ENCODE measurements at regions not wholly inside any gene's neighbourhood (a gene's known extent, or its start where the extent isn't known, plus 50 kb on each side); places are given as distances from the start of the nearest gene placed in this dataset.
A peak's percentile ranks its signal among the peaks of the same experiment; 100 is the strongest.

DNA sequence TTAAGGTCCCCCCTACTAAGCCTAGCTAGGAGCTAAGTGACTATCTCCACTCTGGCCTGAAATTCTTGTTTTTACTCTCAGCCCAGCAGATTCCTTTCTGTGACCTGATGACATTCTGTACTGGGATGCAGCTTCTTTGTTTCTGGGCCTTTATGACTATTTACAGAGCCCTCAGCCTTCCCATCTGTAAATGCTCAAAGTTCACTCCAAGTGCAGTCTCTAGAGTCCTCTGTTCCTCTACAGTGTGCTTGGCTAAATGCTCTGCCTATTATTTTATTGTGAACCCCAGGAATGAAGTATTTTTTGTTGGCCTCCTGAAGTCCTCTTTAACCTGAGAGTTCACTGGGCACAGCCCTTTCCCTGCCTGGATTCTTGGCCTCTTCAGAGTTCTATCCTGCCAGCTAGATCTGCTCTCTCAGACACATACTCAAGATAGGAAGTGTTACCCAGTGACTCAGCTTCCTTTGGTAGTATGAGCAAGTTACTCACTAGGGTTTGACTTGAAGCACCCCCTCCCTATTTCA, 278.1 kb upstream of the P2RY1 start:
- peak in 1 of 2 donors; percentile 72 for DNase-seq
- no peaks in the 10 kb centered on the region for H3K36me3 ChIP-seq
- H3K4me1 ChIP-seq, result peaks cover 0 to 50% (median 30%) of the 10 kb centered on the region in 4 donors
- H3K27me3 ChIP-seq, result no peaks in the 10 kb centered on the region
- no peak overlapping the region for H3K27ac ChIP-seq
- H3K9me3 ChIP-seq, result no peaks in the 10 kb centered on the region
- intact Hi-C loops (cut with DNase I; ENCODE audit: low total_unique reads), result no loop called here
- H3K4me3 ChIP-seq, result no peak overlapping the region
- TF ChIP-seq, protein P1, sequence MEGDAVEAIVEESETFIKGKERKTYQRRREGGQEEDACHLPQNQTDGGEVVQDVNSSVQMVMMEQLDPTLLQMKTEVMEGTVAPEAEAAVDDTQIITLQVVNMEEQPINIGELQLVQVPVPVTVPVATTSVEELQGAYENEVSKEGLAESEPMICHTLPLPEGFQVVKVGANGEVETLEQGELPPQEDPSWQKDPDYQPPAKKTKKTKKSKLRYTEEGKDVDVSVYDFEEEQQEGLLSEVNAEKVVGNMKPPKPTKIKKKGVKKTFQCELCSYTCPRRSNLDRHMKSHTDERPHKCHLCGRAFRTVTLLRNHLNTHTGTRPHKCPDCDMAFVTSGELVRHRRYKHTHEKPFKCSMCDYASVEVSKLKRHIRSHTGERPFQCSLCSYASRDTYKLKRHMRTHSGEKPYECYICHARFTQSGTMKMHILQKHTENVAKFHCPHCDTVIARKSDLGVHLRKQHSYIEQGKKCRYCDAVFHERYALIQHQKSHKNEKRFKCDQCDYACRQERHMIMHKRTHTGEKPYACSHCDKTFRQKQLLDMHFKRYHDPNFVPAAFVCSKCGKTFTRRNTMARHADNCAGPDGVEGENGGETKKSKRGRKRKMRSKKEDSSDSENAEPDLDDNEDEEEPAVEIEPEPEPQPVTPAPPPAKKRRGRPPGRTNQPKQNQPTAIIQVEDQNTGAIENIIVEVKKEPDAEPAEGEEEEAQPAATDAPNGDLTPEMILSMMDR (IDR thresholded peaks at IDR 0.05), result no peak

DNA sequence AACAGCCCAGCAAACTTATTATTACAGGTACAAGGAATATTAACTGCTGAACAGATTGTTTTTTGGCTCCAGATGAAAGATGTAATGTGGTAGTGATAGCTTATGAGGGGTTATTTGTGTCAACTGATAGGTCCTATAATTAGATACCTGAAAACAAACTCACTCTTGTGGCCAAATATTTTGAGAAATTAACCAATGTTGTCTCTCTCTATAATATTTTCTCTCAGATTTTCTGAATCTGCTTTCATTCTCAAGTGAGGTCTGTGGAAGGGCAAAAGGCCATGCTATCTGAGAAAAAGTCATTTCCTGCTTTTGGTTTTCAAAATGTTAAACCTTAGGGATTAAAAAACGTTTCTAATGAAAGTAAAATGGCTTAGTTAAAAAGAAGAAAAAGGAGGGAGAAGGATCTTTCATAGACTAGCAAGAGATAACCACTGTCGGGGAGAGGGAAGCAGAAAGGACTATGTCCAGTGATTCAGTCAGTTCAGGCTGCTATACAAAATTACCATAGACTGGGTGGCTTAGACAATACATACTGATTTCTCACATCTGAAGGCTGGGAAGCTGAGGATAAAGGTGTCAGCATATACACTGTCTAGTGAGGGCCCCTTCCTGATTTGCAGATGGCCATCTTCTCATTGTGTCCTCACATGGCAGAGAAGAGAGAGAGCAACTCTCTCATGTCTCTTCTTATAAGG, 277.5 kb upstream of the P2RY1 start:
- H3K9me3 ChIP-seq, result no peaks in the 10 kb centered on the region
- H3K27me3 ChIP-seq, result no peaks in the 10 kb centered on the region
- peak overlapping the region in 1 of 2 donors; percentile 43 for H3K27ac ChIP-seq
- no peak for DNase-seq
- no peaks in the 10 kb centered on the region for H3K36me3 ChIP-seq
- TF ChIP-seq, protein P1 (IDR thresholded peaks at IDR 0.05), result no peak
- H3K4me3 ChIP-seq, result no peak overlapping the region
- peaks cover 0 to 50% (median 30%) of the 10 kb centered on the region in 4 donors for H3K4me1 ChIP-seq
- intact Hi-C loops (cut with DNase I; ENCODE audit: low total_unique reads), result no loop called here

DNA sequence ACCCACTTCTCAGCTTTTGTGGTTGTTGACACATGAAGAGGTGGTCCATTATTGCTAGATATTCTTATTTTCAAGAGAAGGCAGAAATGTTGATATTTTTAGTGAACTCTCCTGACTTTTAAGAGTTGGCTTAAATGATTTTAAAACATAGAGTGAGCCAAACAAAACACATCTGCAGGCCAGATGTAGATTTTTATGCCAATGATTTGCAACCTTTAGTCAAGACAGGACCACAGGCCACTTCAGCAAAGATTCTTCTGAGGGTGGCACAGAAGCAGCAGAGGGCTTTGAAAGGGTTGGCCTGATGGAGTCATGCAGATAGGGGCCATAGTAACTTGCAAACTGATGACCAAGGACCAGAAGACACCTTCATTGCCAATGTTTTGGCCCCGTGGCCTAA, 276.5 kb upstream of the P2RY1 start:
- TF ChIP-seq, protein P1 (IDR thresholded peaks at IDR 0.05), result no peak
- no peak overlapping the region for H3K27ac ChIP-seq
- H3K27me3 ChIP-seq, result no peaks in the 10 kb centered on the region
- H3K36me3 ChIP-seq, result no peaks in the 10 kb centered on the region
- DNase-seq, result no peak
- no peaks in the 10 kb centered on the region for H3K9me3 ChIP-seq
- intact Hi-C loops (cut with DNase I; ENCODE audit: low total_unique reads), result no loop called here
- H3K4me1 ChIP-seq, result peaks cover 0 to 50% (median 30%) of the 10 kb centered on the region in 4 donors
- H3K4me3 ChIP-seq, result no peak overlapping the region

DNA sequence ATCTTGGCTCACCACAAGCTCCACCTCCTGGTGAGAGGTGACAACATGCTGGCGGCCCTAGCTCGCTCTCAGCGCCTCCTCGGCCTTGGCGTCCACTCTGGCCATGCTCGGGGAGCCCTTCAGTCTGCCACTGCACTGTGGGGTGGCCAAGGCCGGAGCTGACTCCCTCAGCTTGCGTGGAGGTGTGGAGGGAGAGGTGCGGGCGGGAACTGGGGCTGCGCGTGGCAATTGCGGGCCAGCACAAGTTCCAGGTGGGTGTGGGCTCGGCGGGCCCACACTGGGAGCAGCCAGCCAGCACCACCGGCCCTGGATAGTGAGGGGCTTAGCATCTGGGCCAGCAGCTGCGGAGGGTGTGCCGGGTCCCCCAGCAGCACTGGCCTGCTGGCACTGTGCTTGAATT, 275.7 kb upstream of the P2RY1 start:
- Histone ChIP-seq H3K27ac (no peak overlapping the region), H3K4me1 (peaks cover 0 to 50% (median 30%) of the 10 kb centered on the region in 4 donors), H3K4me3 (no peak overlapping the region), H3K9me3 (no peaks in the 10 kb centered on the region), H3K27me3 (no peaks in the 10 kb centered on the region), H3K36me3 (no peaks in the 10 kb centered on the region)
- DNase-seq, result no peak
- TF ChIP-seq, protein P1 (IDR thresholded peaks at IDR 0.05), result no peak
- intact Hi-C loops (cut with DNase I; ENCODE audit: low total_unique reads), result no loop called here

DNA sequence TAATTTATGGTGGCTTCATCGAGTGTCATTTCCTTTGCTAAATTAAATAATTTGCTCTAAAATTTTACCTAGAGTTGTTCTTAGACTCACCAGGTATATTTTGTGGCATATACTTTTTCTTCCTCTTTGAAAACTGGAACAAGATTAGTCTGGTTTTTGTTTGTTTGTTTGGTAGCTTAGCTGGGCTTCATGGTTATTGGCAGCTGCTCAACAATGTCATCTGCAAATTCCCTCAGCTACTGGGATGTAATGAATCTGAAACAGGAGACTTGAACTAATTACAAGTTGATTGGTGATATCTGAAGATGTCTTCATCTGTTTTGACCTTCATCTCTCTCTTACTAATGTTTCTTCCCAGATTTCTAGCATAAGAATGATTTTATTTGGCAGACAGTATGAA, 270.5 kb upstream of the P2RY1 start:
- intact Hi-C loops (cut with DNase I; ENCODE audit: low total_unique reads), result no loop called here
- no peak overlapping the region for H3K27ac ChIP-seq
- DNase-seq, result no peak
- H3K27me3 ChIP-seq, result no peaks in the 10 kb centered on the region
- H3K4me1 ChIP-seq, result no peaks in the 10 kb centered on the region
- H3K36me3 ChIP-seq, result no peaks in the 10 kb centered on the region
- TF ChIP-seq, protein P1 (IDR thresholded peaks at IDR 0.05), result no peak
- H3K9me3 ChIP-seq, result no peaks in the 10 kb centered on the region
- no peak overlapping the region for H3K4me3 ChIP-seq
